ENCODE measurements at regions not wholly inside any gene's neighbourhood (a gene's known extent, or its start where the extent isn't known, plus 50 kb on each side); places are given as distances from the start of the nearest gene placed in this dataset.
"Not testable (repeated sequence)": the region's sequence is repeated elsewhere in the genome, so short reads cannot be mapped to it uniquely, and the experiment has no call there.

GRCh38 chr15:59828263-59828662 is 139.1 kb upstream of the BNIP2 start:
- H3K4me3 ChIP-seq (ENCODE audit: low read length): no peak overlapping the region
- no peaks in the 10 kb centered on the region for H3K27me3 ChIP-seq (ENCODE audit: control insufficient read depth, insufficient read depth, low read length)
- H3K9ac ChIP-seq (ENCODE audit: low read length): no peak overlapping the region
- H3K4me1 ChIP-seq (ENCODE audit: control insufficient read depth, low read depth, low read length): no peaks in the 10 kb centered on the region
- H3K9me3 ChIP-seq (ENCODE audit: control insufficient read depth, low read depth, low read length): no peaks in the 10 kb centered on the region
- no peaks in the 10 kb centered on the region for H3K36me3 ChIP-seq (ENCODE audit: control insufficient read depth, low read depth, low read length)
- no peak overlapping the region for H3K27ac ChIP-seq (ENCODE audit: low read length)

DNA sequence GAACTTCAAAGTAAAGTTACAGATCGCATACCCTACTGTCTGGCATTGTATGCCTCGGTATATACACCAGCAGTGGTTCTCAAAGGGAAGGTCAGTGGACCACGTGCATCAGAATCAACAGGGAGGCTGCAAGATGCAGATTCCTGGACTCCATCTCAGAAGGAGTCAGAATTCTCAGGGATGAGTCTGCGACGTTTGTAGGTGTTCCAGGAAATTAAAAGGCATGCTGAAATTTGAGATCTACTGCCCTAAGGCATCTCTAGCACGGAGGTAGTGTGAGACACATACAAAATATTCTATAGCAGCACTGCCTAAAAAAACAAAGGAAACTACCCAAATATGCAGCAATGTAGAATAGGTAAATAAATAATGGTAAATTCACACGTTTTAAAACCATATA is 136.8 kb upstream of the BNIP2 start:
- no peaks in the 10 kb centered on the region for H3K27me3 ChIP-seq (ENCODE audit: control insufficient read depth, insufficient read depth, low read length)
- H3K9me3 ChIP-seq (ENCODE audit: control insufficient read depth, low read depth, low read length): no peaks in the 10 kb centered on the region
- H3K36me3 ChIP-seq (ENCODE audit: control insufficient read depth, low read depth, low read length): no peaks in the 10 kb centered on the region
- no peak overlapping the region for H3K9ac ChIP-seq (ENCODE audit: low read length)
- H3K4me1 ChIP-seq (ENCODE audit: control insufficient read depth, low read depth, low read length): no peaks in the 10 kb centered on the region
- no peak overlapping the region for H3K27ac ChIP-seq (ENCODE audit: low read length)
- H3K4me3 ChIP-seq (ENCODE audit: low read length): no peak overlapping the region

- H3K9me3 ChIP-seq (ENCODE audit: control insufficient read depth, low read depth, low read length): no peaks in the 10 kb centered on the region
- H3K9ac ChIP-seq (ENCODE audit: low read length): no peak overlapping the region
- no peaks in the 10 kb centered on the region for H3K27me3 ChIP-seq (ENCODE audit: control insufficient read depth, insufficient read depth, low read length)
- H3K36me3 ChIP-seq (ENCODE audit: control insufficient read depth, low read depth, low read length): no peaks in the 10 kb centered on the region
- H3K4me1 ChIP-seq (ENCODE audit: control insufficient read depth, low read depth, low read length): peaks cover 12% of the 10 kb centered on the region
- no peak overlapping the region for H3K4me3 ChIP-seq (ENCODE audit: low read length)
- no peak overlapping the region for H3K27ac ChIP-seq (ENCODE audit: low read length)
Observed at GRCh38 chr15:59821286-59821685, 132.2 kb upstream of the BNIP2 start.

DNA sequence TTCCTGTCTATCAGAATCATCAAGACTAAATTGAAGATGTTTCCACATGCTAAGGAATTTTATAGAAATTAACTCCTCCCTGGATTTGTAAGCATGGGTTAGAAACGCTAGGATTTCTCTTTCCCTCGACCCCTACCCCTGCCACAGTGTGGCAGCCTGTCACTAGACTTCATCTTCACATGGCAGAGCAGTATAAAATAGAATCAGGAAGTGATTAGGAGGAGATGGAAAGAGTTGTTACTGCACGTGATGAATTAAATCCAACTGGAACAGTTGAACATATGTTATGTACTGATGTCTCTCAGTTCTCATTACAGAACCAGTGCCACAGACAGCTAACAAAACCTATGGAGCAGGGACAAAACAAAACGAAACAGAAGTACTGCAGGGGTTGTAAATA is 130.0 kb upstream of the BNIP2 start:
- no peak overlapping the region for H3K27ac ChIP-seq (ENCODE audit: low read length)

DNA sequence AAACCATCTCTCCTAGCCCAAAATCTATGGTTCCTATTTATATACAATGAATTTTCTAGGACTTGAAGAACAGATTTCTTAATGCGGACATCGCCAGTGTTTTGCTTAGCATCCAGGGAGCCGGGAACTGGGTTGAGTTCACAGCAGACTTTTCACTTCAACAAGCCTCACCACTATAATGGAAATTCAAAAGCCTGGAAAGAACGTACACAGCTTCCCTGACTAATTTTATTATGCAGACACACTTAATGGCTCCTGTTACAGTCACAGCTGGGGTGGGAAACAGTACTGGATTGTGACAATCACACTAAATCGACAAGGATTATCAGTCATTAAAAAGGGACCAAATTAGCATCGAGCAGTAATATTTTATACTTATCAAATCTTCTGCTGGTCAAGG is 129.2 kb upstream of the BNIP2 start:
- Histone ChIP-seq H3K9me3 (ENCODE audit: control insufficient read depth, low read depth, low read length) (no peaks in the 10 kb centered on the region), H3K4me1 (ENCODE audit: control insufficient read depth, low read depth, low read length) (peaks cover 12% of the 10 kb centered on the region), H3K9ac (ENCODE audit: low read length) (no peak overlapping the region), H3K36me3 (ENCODE audit: control insufficient read depth, low read depth, low read length) (no peaks in the 10 kb centered on the region), H3K27ac (ENCODE audit: low read length) (no peak overlapping the region), H3K27me3 (ENCODE audit: control insufficient read depth, insufficient read depth, low read length) (no peaks in the 10 kb centered on the region), H3K4me3 (ENCODE audit: low read length) (no peak overlapping the region)

More for the DNA sequence above, 130.0 kb upstream of the BNIP2 start:
- Histone ChIP-seq H3K9me3 (ENCODE audit: control insufficient read depth, low read depth, low read length) (no peaks in the 10 kb centered on the region), H3K27me3 (ENCODE audit: control insufficient read depth, insufficient read depth, low read length) (no peaks in the 10 kb centered on the region), H3K36me3 (ENCODE audit: control insufficient read depth, low read depth, low read length) (no peaks in the 10 kb centered on the region), H3K4me1 (ENCODE audit: control insufficient read depth, low read depth, low read length) (peaks cover 12% of the 10 kb centered on the region), H3K9ac (ENCODE audit: low read length) (no peak overlapping the region), H3K4me3 (ENCODE audit: low read length) (no peak overlapping the region)

DNA sequence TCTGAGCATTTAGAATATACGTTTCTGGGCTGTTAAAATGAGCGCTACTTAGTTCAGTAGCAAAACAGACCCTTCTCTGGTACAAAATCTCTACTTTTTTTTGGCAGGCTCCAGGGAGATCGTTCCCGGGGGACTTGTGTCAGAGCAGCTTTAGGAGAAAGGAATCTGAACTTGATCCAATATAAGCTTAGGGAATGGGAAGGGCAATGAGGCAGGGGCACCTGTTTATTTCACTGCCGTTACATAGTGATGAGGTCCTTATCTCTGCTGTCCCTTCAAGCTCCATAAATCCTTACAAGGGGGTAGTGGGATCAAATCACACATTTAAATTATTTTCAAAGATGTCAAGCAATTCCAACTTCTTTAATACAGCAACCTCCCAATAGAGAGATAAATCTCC is 128.7 kb upstream of the BNIP2 start:
- Histone ChIP-seq H3K27me3 (ENCODE audit: control insufficient read depth, insufficient read depth, low read length) (no peaks in the 10 kb centered on the region), H3K9ac (ENCODE audit: low read length) (no peak overlapping the region), H3K27ac (ENCODE audit: low read length) (no peak overlapping the region), H3K36me3 (ENCODE audit: control insufficient read depth, low read depth, low read length) (no peaks in the 10 kb centered on the region), H3K4me1 (ENCODE audit: control insufficient read depth, low read depth, low read length) (peaks cover 14% of the 10 kb centered on the region), H3K9me3 (ENCODE audit: control insufficient read depth, low read depth, low read length) (no peaks in the 10 kb centered on the region), H3K4me3 (ENCODE audit: low read length) (no peak overlapping the region)

DNA sequence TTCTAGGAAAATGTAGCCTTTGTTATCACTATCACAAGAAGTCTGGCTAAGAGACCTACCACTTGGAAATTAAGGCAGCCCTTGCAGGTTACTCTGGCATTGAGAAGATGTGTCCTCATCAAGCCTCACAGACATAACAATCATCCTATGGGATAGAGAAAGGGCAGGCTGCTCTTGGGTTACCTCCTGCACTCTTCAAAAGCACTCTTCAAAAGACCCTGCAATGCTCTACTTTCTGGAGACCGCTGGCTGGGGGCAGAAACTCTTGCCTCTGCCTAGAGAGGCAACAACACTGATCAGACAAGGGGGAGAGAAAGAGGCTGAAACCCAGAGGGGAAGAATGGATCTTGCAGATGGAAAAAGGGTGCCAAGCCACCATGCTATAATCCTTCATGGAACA is 127.9 kb upstream of the BNIP2 start:
- Histone ChIP-seq H3K27me3 (ENCODE audit: control insufficient read depth, insufficient read depth, low read length) (no peaks in the 10 kb centered on the region), H3K36me3 (ENCODE audit: control insufficient read depth, low read depth, low read length) (no peaks in the 10 kb centered on the region), H3K4me1 (ENCODE audit: control insufficient read depth, low read depth, low read length) (peaks cover 21% of the 10 kb centered on the region), H3K9me3 (ENCODE audit: control insufficient read depth, low read depth, low read length) (no peaks in the 10 kb centered on the region), H3K27ac (ENCODE audit: low read length) (no peak overlapping the region), H3K9ac (ENCODE audit: low read length) (no peak overlapping the region), H3K4me3 (ENCODE audit: low read length) (no peak overlapping the region)

DNA sequence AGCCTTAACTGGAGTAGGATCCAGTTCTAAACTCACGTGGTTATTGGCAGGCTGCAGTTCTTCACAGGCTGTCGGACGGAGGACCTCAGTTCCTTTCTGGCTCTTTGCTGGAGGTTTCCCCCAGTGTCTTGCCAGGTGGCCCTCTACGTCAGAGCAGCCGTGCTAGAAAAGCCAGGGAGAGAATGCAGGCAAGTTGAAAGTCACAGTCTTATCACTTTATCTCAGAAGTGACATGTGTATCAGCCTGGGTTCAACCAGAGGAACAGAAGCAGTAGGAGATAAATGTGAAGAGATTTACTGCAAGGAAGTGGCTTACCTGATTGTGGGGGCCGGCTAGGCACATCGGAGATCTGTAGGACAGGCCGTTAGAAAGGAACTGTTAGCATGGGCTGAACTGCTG is 125.3 kb upstream of the BNIP2 start:
- no peaks in the 10 kb centered on the region for H3K9me3 ChIP-seq (ENCODE audit: control insufficient read depth, low read depth, low read length)
- H3K4me3 ChIP-seq (ENCODE audit: low read length): no peak overlapping the region
- H3K36me3 ChIP-seq (ENCODE audit: control insufficient read depth, low read depth, low read length): no peaks in the 10 kb centered on the region
- no peaks in the 10 kb centered on the region for H3K27me3 ChIP-seq (ENCODE audit: control insufficient read depth, insufficient read depth, low read length)
- no peak overlapping the region for H3K9ac ChIP-seq (ENCODE audit: low read length)
- H3K27ac ChIP-seq (ENCODE audit: low read length): no peak overlapping the region
- peaks cover 24% of the 10 kb centered on the region for H3K4me1 ChIP-seq (ENCODE audit: control insufficient read depth, low read depth, low read length)

DNA sequence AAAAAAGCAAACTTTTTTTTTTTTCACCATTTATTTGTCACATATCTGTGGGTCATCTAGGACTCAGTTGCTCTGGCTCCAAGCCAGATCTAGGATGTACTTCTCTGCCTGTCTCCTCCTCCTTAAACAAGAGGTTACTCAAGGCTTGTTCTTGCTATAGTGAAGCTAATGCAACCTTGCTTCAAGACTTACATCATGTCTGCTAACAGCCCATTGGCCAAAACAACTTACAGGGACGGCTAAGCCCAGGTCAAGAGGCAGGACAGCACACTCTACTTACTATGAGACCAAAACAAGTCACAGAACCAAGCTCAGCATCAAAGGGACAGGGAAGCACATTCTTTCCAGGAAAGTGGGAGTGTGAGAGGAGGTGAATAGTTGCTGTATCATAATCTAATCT is 123.8 kb upstream of the BNIP2 start:
- Histone ChIP-seq H3K27ac (ENCODE audit: low read length) (no peak overlapping the region), H3K36me3 (ENCODE audit: control insufficient read depth, low read depth, low read length) (no peaks in the 10 kb centered on the region), H3K4me1 (ENCODE audit: control insufficient read depth, low read depth, low read length) (peaks cover 16% of the 10 kb centered on the region), H3K4me3 (ENCODE audit: low read length) (no peak overlapping the region), H3K9ac (ENCODE audit: low read length) (no peak overlapping the region), H3K9me3 (ENCODE audit: control insufficient read depth, low read depth, low read length) (no peaks in the 10 kb centered on the region), H3K27me3 (ENCODE audit: control insufficient read depth, insufficient read depth, low read length) (no peaks in the 10 kb centered on the region)

DNA sequence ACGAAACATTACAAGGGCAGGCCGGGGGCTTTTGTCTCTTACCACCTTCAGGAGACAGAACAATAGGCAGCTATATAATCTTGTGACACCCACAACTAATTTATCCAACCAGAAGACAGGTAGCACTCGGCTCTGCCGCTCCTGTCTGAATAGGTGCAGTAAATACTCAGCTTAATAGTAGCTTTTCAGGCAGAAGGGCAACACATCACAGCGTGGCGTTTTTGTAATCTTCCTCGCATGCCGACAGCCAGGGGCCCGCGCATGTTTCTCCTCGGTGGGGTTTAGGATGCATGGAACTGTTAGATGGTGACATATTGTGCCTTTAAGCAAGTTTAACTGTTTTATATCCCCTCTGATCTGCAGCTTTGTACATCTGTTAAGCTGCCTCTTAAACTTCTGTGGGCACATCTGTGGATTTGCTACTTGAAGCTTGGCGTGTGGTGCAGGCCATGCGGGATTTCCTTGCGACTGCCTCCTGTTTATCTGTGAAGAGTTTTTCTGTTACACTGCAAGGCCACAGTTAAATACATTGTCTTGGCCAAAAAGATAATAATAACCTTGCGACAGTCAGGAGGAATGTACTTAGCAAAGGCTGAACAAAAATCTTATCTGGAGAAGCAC is 123.2 kb upstream of the BNIP2 start:
- Histone ChIP-seq H3K4me3 (ENCODE audit: low read length) (no peak overlapping the region), H3K27me3 (ENCODE audit: control insufficient read depth, insufficient read depth, low read length) (no peaks in the 10 kb centered on the region), H3K9ac (ENCODE audit: low read length) (no peak overlapping the region)

GRCh38 chr15:59803293-59803966 is 114.3 kb upstream of the BNIP2 start:
- H3K4me3 ChIP-seq (ENCODE audit: low read length): peak overlapping the region; percentile 46
- not testable (repeated sequence) for H3K27ac ChIP-seq (ENCODE audit: low read length); H3K36me3 ChIP-seq (ENCODE audit: control insufficient read depth, low read depth, low read length); H3K27me3 ChIP-seq (ENCODE audit: control insufficient read depth, insufficient read depth, low read length); H3K9ac ChIP-seq (ENCODE audit: low read length); H3K9me3 ChIP-seq (ENCODE audit: control insufficient read depth, low read depth, low read length); H3K4me1 ChIP-seq (ENCODE audit: control insufficient read depth, low read depth, low read length)

More for the DNA sequence above, 123.2 kb upstream of the BNIP2 start:
- Histone ChIP-seq H3K36me3 (ENCODE audit: control insufficient read depth, low read depth, low read length) (no peaks in the 10 kb centered on the region), H3K9me3 (ENCODE audit: control insufficient read depth, low read depth, low read length) (no peaks in the 10 kb centered on the region), H3K27ac (ENCODE audit: low read length) (no peak overlapping the region), H3K4me1 (ENCODE audit: control insufficient read depth, low read depth, low read length) (peaks cover 12% of the 10 kb centered on the region)

- peaks cover 4% of the 10 kb centered on the region for H3K4me1 ChIP-seq (ENCODE audit: control insufficient read depth, low read depth, low read length)
- H3K9ac ChIP-seq (ENCODE audit: low read length): no peak overlapping the region
- no peaks in the 10 kb centered on the region for H3K9me3 ChIP-seq (ENCODE audit: control insufficient read depth, low read depth, low read length)
- no peak overlapping the region for H3K4me3 ChIP-seq (ENCODE audit: low read length)
- no peak overlapping the region for H3K27ac ChIP-seq (ENCODE audit: low read length)
- no peaks in the 10 kb centered on the region for H3K27me3 ChIP-seq (ENCODE audit: control insufficient read depth, insufficient read depth, low read length)
- no peaks in the 10 kb centered on the region for H3K36me3 ChIP-seq (ENCODE audit: control insufficient read depth, low read depth, low read length)
Observed at GRCh38 chr15:59801649-59802048, 112.5 kb upstream of the BNIP2 start.

All from iPS-18a (cell line).